ENCODE measurements at regions not wholly inside any gene's neighbourhood (a gene's known extent, or its start where the extent isn't known, plus 50 kb on each side); places are given as distances from the start of the nearest gene placed in this dataset.

DNA sequence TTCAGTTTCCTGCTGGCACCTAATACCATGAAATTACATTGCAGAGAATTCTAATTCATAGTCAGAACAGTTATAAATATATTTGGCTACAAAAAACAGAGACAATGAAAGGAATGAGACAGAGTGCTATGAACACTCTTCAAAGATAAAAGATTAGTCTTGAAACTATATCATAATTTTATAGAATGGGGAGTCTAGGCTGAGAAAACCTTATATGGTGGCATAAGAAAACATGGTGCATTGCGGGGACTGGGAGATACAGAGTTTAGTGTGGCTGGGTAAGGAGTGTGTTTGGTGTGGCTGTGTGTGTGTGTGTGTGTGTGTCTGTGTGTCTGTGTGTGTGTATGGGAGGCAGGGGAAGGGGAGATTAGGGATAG lies 64.5 kb upstream of the CTLA4 start:
- TF ChIP-seq NFRKB (IDR thresholded peaks at IDR 0.05) (no peak), SP1 (IDR thresholded peaks at IDR 0.05) (no peak), FOXA1 (IDR thresholded peaks at IDR 0.05) (no peak), ELF4 (IDR thresholded peaks at IDR 0.05) (no peak), TARDBP (IDR thresholded peaks at IDR 0.05) (no peak), BHLHE40 (IDR thresholded peaks at IDR 0.05; ENCODE audit: borderline replicate concordance) (no peak), LEF1 (IDR thresholded peaks at IDR 0.05; ENCODE audit: borderline replicate concordance) (no peak), FOXK2 (IDR thresholded peaks at IDR 0.05) (no peak), HDGF (IDR thresholded peaks at IDR 0.05; ENCODE audit: borderline replicate concordance) (no peak), L3MBTL2 (conservative IDR thresholded peaks at IDR 0.05) (no peak)

Measured in HEK293T (cell line).